Calu3 (cell line): ENCODE measurements at regions not wholly inside any gene's neighbourhood (a gene's known extent, or its start where the extent isn't known, plus 50 kb on each side); places are given as distances from the start of the nearest gene placed in this dataset.

ENCODE experiments used
- BruUV-seq: library from RNA; stranded (reverse); fragments of 400-500 nt; replicated peaks from 2 replicates; lab custom pipeline; 2021; lab: Mats Ljungman, UMichigan
- CTCF ChIA-PET: fragments of 300-600 bp; sonication (Branson Sonifier 250); formaldehyde crosslinking; loops from one replicate; lab custom pipeline; 2022; ENCODE audit warnings: antibody characterized with exemption; lab: Charles Lee
- DNase-seq: peaks from one replicate; pipeline ENCODE4 v3.0.0; 2022
- H3K27ac Mint-ChIP-seq: one replicate; pipeline ENCODE4 v1.8.0; 2022; ENCODE audit warnings: mixed read lengths; ENCODE audit not compliant: unreplicated experiment
- H3K27me3 Mint-ChIP-seq: one replicate; pipeline ENCODE4 v1.8.0; 2022; ENCODE audit warnings: mixed read lengths; ENCODE audit not compliant: unreplicated experiment
- H3K36me3 Mint-ChIP-seq: one replicate; pipeline ENCODE4 v1.8.0; 2022; ENCODE audit warnings: mild to moderate bottlenecking, moderate library complexity, mixed read lengths; ENCODE audit not compliant: insufficient read depth, unreplicated experiment
- H3K4me1 Mint-ChIP-seq: one replicate; pipeline ENCODE4 v1.8.0; 2022; ENCODE audit warnings: mild to moderate bottlenecking, low read depth, mixed read lengths; ENCODE audit not compliant: unreplicated experiment
- H3K4me3 Mint-ChIP-seq: one replicate; pipeline ENCODE4 v1.8.0; 2022; ENCODE audit warnings: mild to moderate bottlenecking, low read depth, moderate library complexity, mixed read lengths; ENCODE audit not compliant: unreplicated experiment
- H3K9me3 Mint-ChIP-seq: one replicate; pipeline ENCODE4 v1.8.0; 2022; ENCODE audit warnings: low read depth, mixed read lengths; ENCODE audit not compliant: unreplicated experiment
- intact Hi-C: fragments of 100-400 bp; cut with micrococcal nuclease; formaldehyde crosslinking; loops from one replicate; pipeline ENCODE4 v1.10.0; 2022; ENCODE audit not compliant: unreplicated experiment
- TF ChIP-seq, protein P1 (sequence below): fragments of 200-600 bp; IDR thresholded peaks from one replicate; pipeline ENCODE4 v1.8.0; 2022; ENCODE audit warnings: antibody characterized with exemption; ENCODE audit not compliant: unreplicated experiment

DNA sequence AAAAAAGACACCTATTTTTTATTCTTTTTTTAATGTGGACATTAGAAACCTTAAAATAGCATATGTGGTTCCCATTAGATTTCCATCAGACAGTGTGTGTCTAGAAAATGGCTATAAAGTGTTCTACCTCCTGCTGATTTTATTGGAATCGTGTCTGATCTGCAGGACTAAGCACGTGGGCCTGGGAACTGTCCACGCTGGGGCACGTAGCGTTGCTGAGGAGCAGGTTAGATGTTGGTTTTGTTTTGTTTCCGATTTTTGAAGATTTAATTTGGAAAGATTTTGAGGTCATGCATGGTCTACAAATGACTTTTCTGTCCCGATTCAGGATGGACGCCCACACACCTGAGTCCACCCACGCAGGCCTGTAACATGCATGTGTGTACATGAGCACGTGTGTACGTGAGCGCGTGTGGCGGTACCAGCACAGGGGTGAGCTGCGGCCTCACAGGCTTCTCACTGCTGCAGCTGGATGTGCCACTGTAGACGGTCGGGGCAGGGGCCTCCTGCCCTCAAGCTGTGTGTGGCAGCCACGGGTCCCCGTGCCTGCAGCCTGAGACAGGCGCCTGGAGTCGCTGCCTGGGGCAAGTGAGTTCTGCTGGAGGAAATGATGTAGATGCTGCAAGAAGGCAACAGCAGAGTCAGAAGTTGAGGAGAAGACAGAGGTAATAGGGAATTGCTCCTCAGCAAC lies 99.7 kb upstream of the CTDP1 start:
- CTCF ChIA-PET, result no interaction called here
- BruUV-seq, result no TSS peak
- H3K9me3 Mint-ChIP-seq, result peaks cover 2% of the 10 kb centered on the region
- no peaks in the 10 kb centered on the region for H3K27me3 Mint-ChIP-seq
- TF ChIP-seq, protein P1, sequence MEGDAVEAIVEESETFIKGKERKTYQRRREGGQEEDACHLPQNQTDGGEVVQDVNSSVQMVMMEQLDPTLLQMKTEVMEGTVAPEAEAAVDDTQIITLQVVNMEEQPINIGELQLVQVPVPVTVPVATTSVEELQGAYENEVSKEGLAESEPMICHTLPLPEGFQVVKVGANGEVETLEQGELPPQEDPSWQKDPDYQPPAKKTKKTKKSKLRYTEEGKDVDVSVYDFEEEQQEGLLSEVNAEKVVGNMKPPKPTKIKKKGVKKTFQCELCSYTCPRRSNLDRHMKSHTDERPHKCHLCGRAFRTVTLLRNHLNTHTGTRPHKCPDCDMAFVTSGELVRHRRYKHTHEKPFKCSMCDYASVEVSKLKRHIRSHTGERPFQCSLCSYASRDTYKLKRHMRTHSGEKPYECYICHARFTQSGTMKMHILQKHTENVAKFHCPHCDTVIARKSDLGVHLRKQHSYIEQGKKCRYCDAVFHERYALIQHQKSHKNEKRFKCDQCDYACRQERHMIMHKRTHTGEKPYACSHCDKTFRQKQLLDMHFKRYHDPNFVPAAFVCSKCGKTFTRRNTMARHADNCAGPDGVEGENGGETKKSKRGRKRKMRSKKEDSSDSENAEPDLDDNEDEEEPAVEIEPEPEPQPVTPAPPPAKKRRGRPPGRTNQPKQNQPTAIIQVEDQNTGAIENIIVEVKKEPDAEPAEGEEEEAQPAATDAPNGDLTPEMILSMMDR, result no peak
- DNase-seq, result no peak
- intact Hi-C loops, result no loop called here
- H3K27ac Mint-ChIP-seq, result no peak overlapping the region
- no peaks in the 10 kb centered on the region for H3K4me1 Mint-ChIP-seq
- no peak overlapping the region for H3K4me3 Mint-ChIP-seq
- H3K36me3 Mint-ChIP-seq, result no peaks in the 10 kb centered on the region

DNA sequence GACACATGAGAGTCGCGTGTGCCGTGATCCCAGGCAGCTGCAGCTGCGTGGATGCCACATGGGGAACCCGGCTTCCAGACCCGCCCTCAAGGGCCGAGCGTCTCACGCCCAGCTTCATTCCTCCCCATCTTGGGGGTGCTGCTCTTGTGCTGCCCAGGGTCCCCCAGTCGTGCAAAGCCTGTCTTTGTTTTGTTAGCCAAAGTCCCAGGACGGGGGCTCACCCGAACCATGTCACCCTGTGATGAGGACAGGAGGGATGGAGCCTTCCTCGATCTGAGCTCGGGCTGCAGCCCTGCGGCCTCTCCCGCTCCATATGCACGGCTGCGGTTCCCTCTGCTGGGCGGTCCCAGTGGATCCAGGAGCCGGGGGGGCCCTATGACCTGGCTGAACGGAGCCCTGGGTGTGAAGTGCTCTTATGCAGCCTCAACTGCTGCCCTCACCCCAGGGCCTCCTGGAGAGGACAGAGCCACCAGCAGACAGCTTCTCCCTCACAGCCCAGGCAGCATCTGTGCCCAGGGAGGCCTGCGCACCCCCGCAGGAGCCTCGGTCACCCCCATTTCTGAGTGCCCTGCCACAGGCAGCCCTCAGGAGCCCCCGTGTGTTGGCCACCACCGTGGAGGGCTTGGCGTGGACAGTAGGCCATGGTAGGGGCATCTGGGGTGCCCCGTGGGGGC lies 99.0 kb upstream of the CTDP1 start:
- Mint-ChIP-seq H3K4me3 (no peak overlapping the region), H3K27ac (no peak overlapping the region)
- intact Hi-C loops, result no loop called here

DNA sequence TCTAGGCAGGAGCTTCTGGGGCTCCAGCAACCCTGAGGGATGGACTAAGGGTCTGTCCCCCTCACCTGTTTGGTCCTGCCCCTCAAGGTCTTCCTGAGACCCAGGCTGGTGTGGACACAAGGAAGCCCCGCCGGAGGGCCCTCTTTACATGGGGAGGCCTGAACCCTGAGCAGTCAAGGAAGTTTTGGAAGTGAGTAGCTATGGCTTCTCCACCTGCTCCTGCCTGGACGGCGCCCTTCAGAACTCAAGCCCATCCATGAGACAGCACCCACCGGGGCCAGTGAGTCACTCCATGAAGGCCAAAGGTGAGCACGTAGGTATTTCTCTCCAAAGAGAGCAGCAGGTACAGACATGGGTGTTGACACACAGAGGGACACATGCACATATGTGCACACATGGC lies 98.2 kb upstream of the CTDP1 start:
- CTCF ChIA-PET, result no interaction called here
- no TSS peak for BruUV-seq
- Mint-ChIP-seq H3K27me3 (no peaks in the 10 kb centered on the region), H3K36me3 (no peaks in the 10 kb centered on the region), H3K4me3 (no peak overlapping the region), H3K4me1 (no peaks in the 10 kb centered on the region), H3K27ac (no peak overlapping the region), H3K9me3 (peaks cover 2% of the 10 kb centered on the region)
- TF ChIP-seq, protein P1, result no peak
- intact Hi-C loops, result no loop called here
- no peak for DNase-seq

More for the DNA sequence above, 99.0 kb upstream of the CTDP1 start:
- peaks cover 2% of the 10 kb centered on the region for H3K9me3 Mint-ChIP-seq
- no TSS peak for BruUV-seq
- no peaks in the 10 kb centered on the region for H3K4me1 Mint-ChIP-seq
- no peaks in the 10 kb centered on the region for H3K36me3 Mint-ChIP-seq
- CTCF ChIA-PET, result no interaction called here
- H3K27me3 Mint-ChIP-seq, result no peaks in the 10 kb centered on the region
- TF ChIP-seq, protein P1, result no peak
- no peak for DNase-seq

DNA sequence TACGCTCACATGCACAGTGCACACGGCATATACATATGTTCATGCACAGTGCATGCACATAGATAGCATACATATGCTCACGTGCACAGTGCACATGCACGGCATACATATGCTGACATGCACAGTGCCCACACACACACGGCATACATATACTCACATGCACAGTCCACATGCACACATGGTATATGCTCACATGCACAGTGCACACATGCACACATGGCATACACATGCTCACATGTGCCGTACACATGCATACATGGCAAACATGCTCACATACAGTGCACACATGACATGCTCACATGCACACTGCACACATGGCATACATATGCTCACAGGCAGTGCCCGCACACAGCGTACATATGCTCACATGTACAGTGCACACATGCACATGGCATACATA lies 97.7 kb upstream of the CTDP1 start:
- no peak for DNase-seq
- H3K4me3 Mint-ChIP-seq, result no peak overlapping the region
- intact Hi-C loops, result no loop called here
- no peaks in the 10 kb centered on the region for H3K27me3 Mint-ChIP-seq
- H3K36me3 Mint-ChIP-seq, result no peaks in the 10 kb centered on the region
- no peaks in the 10 kb centered on the region for H3K4me1 Mint-ChIP-seq
- TF ChIP-seq, protein P1, result no peak
- CTCF ChIA-PET, result no interaction called here
- BruUV-seq, result no TSS peak
- H3K9me3 Mint-ChIP-seq, result peaks cover 2% of the 10 kb centered on the region
- H3K27ac Mint-ChIP-seq, result no peak overlapping the region
